Right atrium auricular region (tissue), 2 donors: ENCODE measurements at regions not wholly inside any gene's neighbourhood (a gene's known extent, or its start where the extent isn't known, plus 50 kb on each side); places are given as distances from the start of the nearest gene placed in this dataset.
A peak's percentile ranks its signal among the peaks of the same experiment; 100 is the strongest.

ENCODE experiments used
- DNase-seq: peaks from one replicate; pipeline ENCODE4 v3.0.0-alpha.2; 2019; ENCODE audit warnings: low spot score
- H3K27ac ChIP-seq, 2 donors: fragments of 200-600 bp; sonication (generic); 1 replicate in 1 of 2; 2 replicates in 1 of 2; pipeline ENCODE4 v1.5.1; 2016 to 2019
- H3K27me3 ChIP-seq, 2 donors: fragments of 200-600 bp; sonication (generic); one replicate each; pipeline versions ENCODE4 v1.5.1 to v1.6.0; 2017 to 2019
- H3K36me3 ChIP-seq: fragments of 200-600 bp; sonication (generic); one replicate; pipeline ENCODE4 v1.5.1; 2016
- H3K4me1 ChIP-seq, 2 donors: fragments of 200-600 bp; sonication (generic); one replicate each; pipeline versions ENCODE4 v1.5.1 to v1.6.0; 2017 to 2019
- H3K4me3 ChIP-seq, 2 donors: fragments of 200-600 bp; sonication (generic); 1 replicate in 1 of 2; 2 replicates in 1 of 2; pipeline ENCODE4 v1.5.1; 2017 to 2019; ENCODE audit warnings: mild to moderate bottlenecking in 1 of 2, moderate library complexity in 1 of 2
- H3K9me3 ChIP-seq, 2 donors: fragments of 200-600 bp; sonication (generic); one replicate each; pipeline ENCODE4 v1.5.1; 2019
- CTCF ChIP-seq, 2 donors: fragments of 200-600 bp; sonication (generic); IDR thresholded peaks; one replicate each; pipeline ENCODE4 v1.5.1; 2019; ENCODE audit warnings: antibody characterized with exemption in 2 of 2

GRCh38 chr3:14288833-14289451 is 110.3 kb downstream of the LSM3 start:
- no peaks in the 10 kb centered on the region for H3K27me3 ChIP-seq
- H3K4me1 ChIP-seq: peaks cover 0 to 17% of the 10 kb centered on the region in 2 donors
- H3K9me3 ChIP-seq: no peaks in the 10 kb centered on the region
- H3K36me3 ChIP-seq: no peaks in the 10 kb centered on the region
- no peak for TF ChIP-seq CTCF (IDR thresholded peaks at IDR 0.05)
- no peak overlapping the region for H3K4me3 ChIP-seq
- DNase-seq: no peak
- peak overlapping the region in 1 of 2 donors; percentile 37 for H3K27ac ChIP-seq

GRCh38 chr3:14289590-14290461 is 111.2 kb downstream of the LSM3 start:
- Histone ChIP-seq H3K9me3 (no peaks in the 10 kb centered on the region), H3K4me1 (peaks cover 0 to 17% of the 10 kb centered on the region in 2 donors), H3K27me3 (no peaks in the 10 kb centered on the region), H3K27ac (peak overlapping the region; percentile 13 to 37), H3K36me3 (no peaks in the 10 kb centered on the region), H3K4me3 (no peak overlapping the region)
- TF ChIP-seq CTCF (IDR thresholded peaks at IDR 0.05): no peak
- DNase-seq: no peak

- no peak for DNase-seq
- H3K4me1 ChIP-seq: peaks cover 0 to 17% of the 10 kb centered on the region in 2 donors
- no peak for TF ChIP-seq CTCF (IDR thresholded peaks at IDR 0.05)
- H3K36me3 ChIP-seq: no peaks in the 10 kb centered on the region
- H3K4me3 ChIP-seq: no peak overlapping the region
- no peaks in the 10 kb centered on the region for H3K9me3 ChIP-seq
- no peaks in the 10 kb centered on the region for H3K27me3 ChIP-seq
- H3K27ac ChIP-seq: no peak overlapping the region
Measured at GRCh38 chr3:14290631-14291385, 111.6 kb upstream of the SLC6A6 start.

- Histone ChIP-seq H3K9me3 (no peaks in the 10 kb centered on the region), H3K27me3 (no peaks in the 10 kb centered on the region), H3K4me1 (peaks cover 0 to 14% of the 10 kb centered on the region in 2 donors), H3K27ac (no peak overlapping the region), H3K4me3 (no peak overlapping the region), H3K36me3 (no peaks in the 10 kb centered on the region)
- DNase-seq: no peak
- TF ChIP-seq CTCF (IDR thresholded peaks at IDR 0.05): no peak
Measured at GRCh38 chr3:14295037-14295436, 107.4 kb upstream of the SLC6A6 start.

- Histone ChIP-seq H3K36me3 (no peaks in the 10 kb centered on the region), H3K27me3 (no peaks in the 10 kb centered on the region), H3K4me1 (peaks cover 0 to 15% of the 10 kb centered on the region in 2 donors), H3K9me3 (no peaks in the 10 kb centered on the region), H3K4me3 (no peak overlapping the region), H3K27ac (no peak overlapping the region)
- no peak for TF ChIP-seq CTCF (IDR thresholded peaks at IDR 0.05)
- no peak for DNase-seq
Measured at GRCh38 chr3:14295801-14296200, 106.6 kb upstream of the SLC6A6 start.
